Neural progenitor cell (in vitro differentiated cells): ENCODE measurements at regions not wholly inside any gene's neighbourhood (a gene's known extent, or its start where the extent isn't known, plus 50 kb on each side); places are given as distances from the start of the nearest gene placed in this dataset.
"Not testable (repeated sequence)": the region's sequence is repeated elsewhere in the genome, so short reads cannot be mapped to it uniquely, and the experiment has no call there.

ENCODE experiments used
- DNase-seq: peaks from one replicate; pipeline ENCODE4 v3.0.0-alpha.2; 2016; ENCODE audit warnings: low spot score
- H2AFZ ChIP-seq: fragments of 200-600 bp; sonication (generic); replicated peaks from 2 replicates; pipeline ENCODE4 v1.6.1; 2016; ENCODE audit warnings: antibody characterized with exemption
- H3F3A ChIP-seq: fragments of 200-600 bp; sonication (generic); 2 replicates; pipeline ENCODE4 v1.6.1; 2016; ENCODE audit warnings: antibody characterized with exemption, low read depth
- H3K27ac ChIP-seq: fragments of 200-600 bp; sonication (generic); 2 replicates; pipeline ENCODE4 v1.5.1; 2016; ENCODE audit warnings: mild to moderate bottlenecking
- H3K27me3 ChIP-seq: fragments of 200-600 bp; sonication (generic); 2 replicates; pipeline ENCODE4 v1.6.1; 2016; ENCODE audit warnings: mild to moderate bottlenecking, moderate library complexity
- H3K36me3 ChIP-seq: fragments of 200-600 bp; sonication (generic); 2 replicates; pipeline ENCODE4 v1.5.1; 2016
- H3K4me1 ChIP-seq: fragments of 200-600 bp; sonication (generic); 2 replicates; pipeline ENCODE4 v1.6.1; 2016; ENCODE audit warnings: mixed run types
- H3K4me2 ChIP-seq: fragments of 200-600 bp; sonication (generic); 2 replicates; pipeline ENCODE4 v1.6.1; 2016
- H3K4me3 ChIP-seq: fragments of 200-600 bp; sonication (generic); 2 replicates; pipeline ENCODE4 v1.5.1; 2016
- H3K79me2 ChIP-seq: fragments of 200-600 bp; sonication (generic); 2 replicates; pipeline ENCODE4 v1.6.1; 2016; ENCODE audit warnings: low read depth
- H3K9ac ChIP-seq: fragments of 200-600 bp; sonication (generic); 2 replicates; pipeline ENCODE4 v1.6.1; 2016
- H3K9me3 ChIP-seq: fragments of 200-600 bp; sonication (generic); 2 replicates; pipeline ENCODE4 v1.5.1; 2016; ENCODE audit warnings: low read depth
- H4K20me1 ChIP-seq: fragments of 200-600 bp; sonication (generic); 2 replicates; pipeline ENCODE4 v1.6.1; 2016; ENCODE audit warnings: low read depth
- H3K27ac Mint-ChIP-seq: 3 replicates; pipeline ENCODE4 v1.8.0; 2021; ENCODE audit warnings: mixed read lengths
- H3K27me3 Mint-ChIP-seq: 2 replicates; pipeline ENCODE4 v1.8.0; 2022; ENCODE audit warnings: low read depth, mild to moderate bottlenecking, inconsistent platforms, moderate library complexity, mixed read lengths; ENCODE audit not compliant: insufficient read depth
- H3K36me3 Mint-ChIP-seq: 3 replicates; pipeline ENCODE4 v1.8.0; 2021; ENCODE audit warnings: mixed read lengths
- H3K4me1 Mint-ChIP-seq: 3 replicates; pipeline ENCODE4 v1.8.0; 2021; ENCODE audit warnings: mixed read lengths
- H3K4me3 Mint-ChIP-seq: 3 replicates; pipeline ENCODE4 v1.8.0; 2021; ENCODE audit warnings: mild to moderate bottlenecking, moderate library complexity, mixed read lengths
- H3K9me3 Mint-ChIP-seq: 3 replicates; pipeline ENCODE4 v1.8.0; 2020; ENCODE audit warnings: mixed read lengths
- EZH2 ChIP-seq: fragments of 200-600 bp; sonication (generic); IDR thresholded peaks from 2 replicates; pipeline ENCODE4 v1.6.1; 2017; ENCODE audit warnings: antibody characterized with exemption, mild to moderate bottlenecking, moderate library complexity
- EZH2phosphoT487 ChIP-seq: fragments of 200-600 bp; sonication (generic); IDR thresholded peaks from 2 replicates; pipeline ENCODE4 v1.6.1; 2017; ENCODE audit warnings: antibody characterized with exemption
- TF ChIP-seq, protein P1 (sequence below): fragments of 200-600 bp; sonication (generic); IDR thresholded peaks from 2 replicates; pipeline ENCODE4 v1.5.1; 2017; ENCODE audit warnings: antibody characterized with exemption, mild to moderate bottlenecking

DNA sequence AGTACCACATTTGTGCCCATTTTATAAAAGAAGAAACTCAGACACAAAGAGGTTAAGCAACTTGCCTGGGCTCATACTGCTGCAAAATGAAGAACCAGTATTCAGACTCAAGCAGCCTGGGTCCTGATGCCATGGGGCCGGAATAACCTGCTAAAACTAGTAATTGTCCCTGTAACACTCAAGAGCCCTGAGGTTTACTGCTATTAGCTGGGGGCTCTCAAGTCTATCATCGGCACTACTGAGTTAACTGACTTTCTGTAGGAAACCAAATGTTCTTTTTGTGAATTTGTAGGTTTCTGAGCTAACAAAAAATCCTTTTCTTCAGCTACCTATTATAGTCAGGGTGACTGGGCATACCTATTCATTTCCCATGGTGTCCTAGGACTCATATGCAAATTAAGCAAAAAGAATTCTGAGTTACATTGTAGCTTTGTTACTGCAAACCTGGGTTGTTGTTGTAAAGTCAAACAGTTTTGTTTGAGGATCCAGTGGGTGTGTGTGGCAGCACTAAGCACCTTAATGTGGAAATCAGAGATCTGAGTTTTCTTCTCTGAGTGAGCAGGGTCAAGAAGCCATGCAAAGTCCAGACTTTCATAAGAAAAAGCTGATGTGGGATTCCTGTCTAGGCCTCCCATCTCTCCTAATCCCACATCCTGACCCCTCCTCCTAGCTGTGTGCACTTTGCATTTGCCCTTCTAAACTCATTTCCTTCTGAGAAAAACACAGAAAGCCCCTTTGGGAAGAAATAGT lies 72.4 kb upstream of the TNP1 start:
- H2AFZ ChIP-seq, result peak overlapping the region; percentile 22
- H3K27ac Mint-ChIP-seq, result no peak overlapping the region
- H3K9ac ChIP-seq, result no peak overlapping the region
- H3K4me3 ChIP-seq, result no peak overlapping the region
- no peaks in the 10 kb centered on the region for H3K9me3 Mint-ChIP-seq
- DNase-seq, result no peak
- H3K27me3 ChIP-seq, result no peaks in the 10 kb centered on the region
- no peak overlapping the region for H3K4me2 ChIP-seq
- H3F3A ChIP-seq, result no peaks in the 10 kb centered on the region
- TF ChIP-seq, protein P1, sequence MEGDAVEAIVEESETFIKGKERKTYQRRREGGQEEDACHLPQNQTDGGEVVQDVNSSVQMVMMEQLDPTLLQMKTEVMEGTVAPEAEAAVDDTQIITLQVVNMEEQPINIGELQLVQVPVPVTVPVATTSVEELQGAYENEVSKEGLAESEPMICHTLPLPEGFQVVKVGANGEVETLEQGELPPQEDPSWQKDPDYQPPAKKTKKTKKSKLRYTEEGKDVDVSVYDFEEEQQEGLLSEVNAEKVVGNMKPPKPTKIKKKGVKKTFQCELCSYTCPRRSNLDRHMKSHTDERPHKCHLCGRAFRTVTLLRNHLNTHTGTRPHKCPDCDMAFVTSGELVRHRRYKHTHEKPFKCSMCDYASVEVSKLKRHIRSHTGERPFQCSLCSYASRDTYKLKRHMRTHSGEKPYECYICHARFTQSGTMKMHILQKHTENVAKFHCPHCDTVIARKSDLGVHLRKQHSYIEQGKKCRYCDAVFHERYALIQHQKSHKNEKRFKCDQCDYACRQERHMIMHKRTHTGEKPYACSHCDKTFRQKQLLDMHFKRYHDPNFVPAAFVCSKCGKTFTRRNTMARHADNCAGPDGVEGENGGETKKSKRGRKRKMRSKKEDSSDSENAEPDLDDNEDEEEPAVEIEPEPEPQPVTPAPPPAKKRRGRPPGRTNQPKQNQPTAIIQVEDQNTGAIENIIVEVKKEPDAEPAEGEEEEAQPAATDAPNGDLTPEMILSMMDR, result no peak
- TF ChIP-seq EZH2phosphoT487 (no peak), EZH2 (no peak)
- H3K36me3 ChIP-seq, result no peaks in the 10 kb centered on the region
- H3K4me1 ChIP-seq, result peaks cover 13% of the 10 kb centered on the region
- no peak overlapping the region for H3K4me3 Mint-ChIP-seq
- no peak overlapping the region for H3K27ac ChIP-seq
- H4K20me1 ChIP-seq, result no peaks in the 10 kb centered on the region
- peaks cover 11% of the 10 kb centered on the region for H3K4me1 Mint-ChIP-seq
- no peaks in the 10 kb centered on the region for H3K9me3 ChIP-seq
- no peaks in the 10 kb centered on the region for H3K79me2 ChIP-seq
- H3K27me3 Mint-ChIP-seq, result peaks cover 6% of the 10 kb centered on the region
- H3K36me3 Mint-ChIP-seq, result no peaks in the 10 kb centered on the region

DNA sequence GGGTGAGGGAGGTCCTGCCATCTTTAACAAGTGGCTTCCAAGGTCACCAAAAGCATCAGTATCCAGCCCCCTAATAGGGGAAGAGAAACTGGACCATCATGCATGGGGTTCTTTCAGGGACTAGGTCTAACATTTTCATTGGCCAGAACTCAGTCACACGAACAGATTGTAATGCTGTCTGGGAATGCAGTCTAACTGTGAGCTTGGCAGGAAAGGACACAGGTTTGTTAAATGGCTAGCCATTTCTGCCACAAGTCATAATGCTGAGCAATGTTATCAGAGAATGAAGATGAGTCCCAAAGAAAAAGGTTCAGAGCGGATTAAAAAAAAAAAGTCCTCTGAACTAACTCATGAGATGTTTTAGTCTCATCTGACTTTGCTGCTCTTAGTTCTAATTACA lies 70.9 kb upstream of the TNP1 start:
- Histone ChIP-seq H3K27ac (no peak overlapping the region), H3K9ac (no peak overlapping the region), H3K4me2 (no peak overlapping the region), H3F3A (no peaks in the 10 kb centered on the region), H3K9me3 (no peaks in the 10 kb centered on the region), H3K27me3 (no peaks in the 10 kb centered on the region), H3K4me1 (peaks cover 19% of the 10 kb centered on the region), H4K20me1 (no peaks in the 10 kb centered on the region), H3K4me3 (no peak overlapping the region), H3K36me3 (no peaks in the 10 kb centered on the region), H2AFZ (no peak overlapping the region), H3K79me2 (no peaks in the 10 kb centered on the region)
- Mint-ChIP-seq H3K4me1 (peaks cover 24% of the 10 kb centered on the region), H3K27ac (no peak overlapping the region), H3K9me3 (no peaks in the 10 kb centered on the region), H3K36me3 (no peaks in the 10 kb centered on the region), H3K27me3 (peaks cover 11% of the 10 kb centered on the region), H3K4me3 (no peak overlapping the region)
- no peak for DNase-seq
- no peak for TF ChIP-seq EZH2phosphoT487
- no peak for TF ChIP-seq EZH2
- TF ChIP-seq, protein P1, result no peak

DNA sequence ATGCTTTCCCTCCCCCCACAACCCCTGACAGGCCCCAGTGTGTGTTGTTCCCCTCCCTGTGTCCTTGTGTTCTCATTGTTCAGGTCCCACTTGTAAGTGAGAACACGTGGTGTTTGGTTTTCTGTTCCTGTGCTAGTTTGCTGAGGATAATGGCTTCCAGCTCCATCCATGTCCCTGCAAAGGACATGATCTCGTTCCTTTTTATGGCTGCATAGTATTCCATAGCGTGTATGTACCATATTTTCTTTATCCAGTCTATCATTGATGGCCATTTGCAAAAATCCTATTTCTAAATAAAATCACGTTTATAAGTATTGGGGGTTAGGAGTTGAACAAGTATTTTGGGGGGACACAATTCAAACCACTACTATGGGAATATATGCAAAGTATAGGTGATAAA lies 69.5 kb upstream of the TNP1 start:
- not testable (repeated sequence) for H3K4me3 ChIP-seq, H3K27ac Mint-ChIP-seq, H3K36me3 Mint-ChIP-seq, H3K27me3 ChIP-seq, H3K79me2 ChIP-seq, H2AFZ ChIP-seq, H3K4me2 ChIP-seq, H3K9ac ChIP-seq, H3K4me3 Mint-ChIP-seq, H3F3A ChIP-seq, H3K36me3 ChIP-seq, H3K27me3 Mint-ChIP-seq, H3K27ac ChIP-seq, DNase-seq, H3K9me3 ChIP-seq, H3K9me3 Mint-ChIP-seq, H4K20me1 ChIP-seq
- H3K4me1 ChIP-seq, result peaks cover 24% of the 10 kb centered on the region
- H3K4me1 Mint-ChIP-seq, result peaks cover 38% of the 10 kb centered on the region

DNA sequence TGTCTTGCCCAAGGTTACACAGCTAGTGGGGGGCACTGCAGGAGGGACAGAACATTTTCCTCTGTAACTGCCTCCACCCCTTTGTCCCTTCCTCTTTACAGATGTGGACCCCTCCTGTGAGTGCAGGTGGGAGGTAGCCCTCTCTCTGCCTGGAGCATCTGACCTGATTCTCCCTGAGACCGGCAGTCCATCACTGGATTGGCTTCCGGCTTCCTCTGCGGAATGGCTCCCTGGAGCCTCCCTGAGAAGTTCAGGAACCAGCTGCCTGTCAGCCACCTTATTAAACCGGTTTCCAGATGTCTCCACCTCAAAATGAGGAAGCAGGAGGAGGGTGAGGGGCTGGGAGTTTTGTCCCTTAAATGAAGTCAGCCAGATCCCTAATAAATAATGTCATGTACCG lies 67.3 kb upstream of the TNP1 start:
- no peaks in the 10 kb centered on the region for H4K20me1 ChIP-seq
- H3K9me3 ChIP-seq, result no peaks in the 10 kb centered on the region
- H3K27me3 ChIP-seq, result no peaks in the 10 kb centered on the region
- Mint-ChIP-seq H3K27me3 (peaks cover 7% of the 10 kb centered on the region), H3K9me3 (no peaks in the 10 kb centered on the region), H3K27ac (no peak overlapping the region), H3K4me3 (no peak overlapping the region), H3K36me3 (no peaks in the 10 kb centered on the region), H3K4me1 (peaks cover 36% of the 10 kb centered on the region)
- H3K9ac ChIP-seq, result no peak overlapping the region
- H3F3A ChIP-seq, result no peaks in the 10 kb centered on the region
- peaks cover 18% of the 10 kb centered on the region for H3K4me1 ChIP-seq
- DNase-seq, result no peak
- no peak overlapping the region for H3K27ac ChIP-seq
- no peak overlapping the region for H3K4me3 ChIP-seq
- no peaks in the 10 kb centered on the region for H3K36me3 ChIP-seq
- TF ChIP-seq EZH2 (no peak), EZH2phosphoT487 (no peak)
- TF ChIP-seq, protein P1, result no peak
- H3K79me2 ChIP-seq, result no peaks in the 10 kb centered on the region
- H2AFZ ChIP-seq, result no peak overlapping the region
- H3K4me2 ChIP-seq, result no peak overlapping the region
